ENCODE measurements at regions not wholly inside any gene's neighbourhood (a gene's known extent, or its start where the extent isn't known, plus 50 kb on each side); places are given as distances from the start of the nearest gene placed in this dataset.

DNA sequence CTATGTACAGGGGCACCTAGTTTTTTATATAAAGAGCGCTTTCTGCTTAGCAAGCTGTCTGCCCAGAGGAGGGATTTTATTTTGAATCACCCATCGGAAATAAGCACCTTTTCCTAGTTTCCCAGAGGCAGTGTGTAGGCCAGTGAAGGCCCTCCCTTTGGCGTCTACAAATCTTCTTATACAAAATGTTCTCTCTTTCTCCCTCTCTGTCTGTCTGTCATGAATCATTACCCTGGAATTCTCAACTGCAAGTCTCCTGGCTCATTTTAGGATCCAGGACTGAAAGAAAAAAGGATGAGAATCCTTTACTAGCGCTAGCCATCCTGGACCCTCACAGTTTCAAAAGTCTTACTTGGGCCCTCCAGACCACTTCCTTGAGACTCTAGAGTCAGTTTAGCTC, 728.1 kb downstream of the OTOL1 start:
- TF ChIP-seq CTCF (IDR thresholded peaks at IDR 0.05) = no peak
- TF ChIP-seq POLR2A (IDR thresholded peaks at IDR 0.05) = no peak
